ENCODE measurements at regions not wholly inside any gene's neighbourhood (a gene's known extent, or its start where the extent isn't known, plus 50 kb on each side); places are given as distances from the start of the nearest gene placed in this dataset.

GRCh38 chr12:58491306-58491705 is 429.0 kb downstream of the LRIG3 start (continued):
- no peak for TF ChIP-seq EZH2phosphoT487 (IDR thresholded peaks at IDR 0.05; ENCODE audit: borderline replicate concordance)
- no peak for TF ChIP-seq SP1 (IDR thresholded peaks at IDR 0.05; ENCODE audit: low read depth)
- no peak for TF ChIP-seq POLR2A (IDR thresholded peaks at IDR 0.05; ENCODE audit: borderline replicate concordance, extremely low read depth, insufficient read depth, insufficient read length)

GRCh38 chr12:58496411-58497190 is 423.7 kb downstream of the LRIG3 start:
- CTCF ChIA-PET: no interaction called here
- H3K27me3 ChIP-seq (ENCODE audit: insufficient read depth, low read length): no peaks in the 10 kb centered on the region
- no peak for ATAC-seq
- H3K4me3 ChIP-seq (replicated peaks in 1 of 2; ENCODE audit: low read depth in 1 of 2, low read length in 2 of 2): no peak overlapping the region
- BruUV-seq (replicated peaks): no TSS peak
- H3K4me2 ChIP-seq (ENCODE audit: low read length): no peak overlapping the region
- no peaks in the 10 kb centered on the region for H3K9me3 ChIP-seq (ENCODE audit: control insufficient read depth in 1 of 2, insufficient read depth in 1 of 2, low read depth in 1 of 2, low read length in 2 of 2)
- POLR2A ChIA-PET: no interaction called here
- no peaks in the 10 kb centered on the region for H4K20me1 ChIP-seq (ENCODE audit: insufficient read depth)
- no peaks in the 10 kb centered on the region for H3K79me2 ChIP-seq (ENCODE audit: insufficient read depth, low read length)
- H2AFZ ChIP-seq (ENCODE audit: low read depth, low read length, poor library complexity, severe bottlenecking): no peak overlapping the region
- H3K4me1 ChIP-seq (ENCODE audit: control insufficient read depth in 1 of 2, insufficient read depth in 2 of 2, low read length in 2 of 2): no peaks in the 10 kb centered on the region
- H3K36me3 ChIP-seq (ENCODE audit: control insufficient read depth in 1 of 2, insufficient read depth in 2 of 2, low read length in 2 of 2): no peaks in the 10 kb centered on the region
- no peak overlapping the region for H3K27ac ChIP-seq (ENCODE audit: low read depth, low read length)
- intact Hi-C loops (cut with micrococcal nuclease): no loop called here
- no peaks in the 10 kb centered on the region for H3K9me2 ChIP-seq (ENCODE audit: insufficient read depth)
- H3K9ac ChIP-seq (ENCODE audit: low read length): no peak overlapping the region
- no peak for DNase-seq (ENCODE audit: low read depth, low spot score)
- TF ChIP-seq EZH2 (IDR thresholded peaks at IDR 0.05): no peak
- TF ChIP-seq CEBPB (IDR thresholded peaks at IDR 0.05; ENCODE audit: low read depth): no peak
- no peak for TF ChIP-seq RAD21 (IDR thresholded peaks at IDR 0.05; ENCODE audit: low read depth)
- no peak for TF ChIP-seq SP1 (IDR thresholded peaks at IDR 0.05; ENCODE audit: low read depth)
- no peak for TF ChIP-seq ZFX (IDR thresholded peaks at IDR 0.05)
- TF ChIP-seq POLR2AphosphoS5 (IDR thresholded peaks at IDR 0.05; ENCODE audit: low read depth, low read length): no peak
- TF ChIP-seq YY1 (IDR thresholded peaks at IDR 0.05; ENCODE audit: extremely low read depth, insufficient replicate concordance, low read depth, low read length): no peak
- TF ChIP-seq SRF (IDR thresholded peaks at IDR 0.05; ENCODE audit: low read depth): no peak
- TF ChIP-seq ZNF274 (IDR thresholded peaks at IDR 0.05; ENCODE audit: low read depth, low read length): no peak
- TF ChIP-seq JUND (IDR thresholded peaks at IDR 0.05): no peak
- TF ChIP-seq ZBTB33 (IDR thresholded peaks at IDR 0.05; ENCODE audit: extremely low read depth, insufficient replicate concordance, low read length): no peak
- TF ChIP-seq CTCF (IDR thresholded peaks at IDR 0.05 in 2 of 3, conservative IDR thresholded peaks at IDR 0.05 in 1 of 3; ENCODE audit: borderline replicate concordance in 1 of 3, insufficient read depth in 1 of 3, low read depth in 2 of 3, low read length in 2 of 3): no peak
- no peak for TF ChIP-seq FOSL1 (IDR thresholded peaks at IDR 0.05; ENCODE audit: low read depth)
- no peak for TF ChIP-seq TCF7L2 (IDR thresholded peaks at IDR 0.05; ENCODE audit: borderline replicate concordance, extremely low read depth, insufficient read depth, insufficient read length)
- TF ChIP-seq SIN3A (IDR thresholded peaks at IDR 0.05; ENCODE audit: low read depth): no peak
- TF ChIP-seq ATF3 (IDR thresholded peaks at IDR 0.05): no peak
- TF ChIP-seq CBX3 (IDR thresholded peaks at IDR 0.05; ENCODE audit: low read depth): no peak
- TF ChIP-seq ELF1 (IDR thresholded peaks at IDR 0.05; ENCODE audit: borderline replicate concordance, low read depth): no peak
- RAD21 ChIA-PET (ENCODE audit: low non-redundant PET in 1 of 2, low total read pairs in 2 of 2, uncharacterized antibody in 2 of 2, unreplicated experiment in 2 of 2): no interaction called here
